Adrenal gland (tissue), 9 donors: ENCODE measurements at regions not wholly inside any gene's neighbourhood (a gene's known extent, or its start where the extent isn't known, plus 50 kb on each side); places are given as distances from the start of the nearest gene placed in this dataset.

Source experiments
- DNase-seq, 7 donors: peaks; one replicate each; pipeline ENCODE4 v3.0.0-alpha.2; 2019 to 2020
- H3K27ac ChIP-seq, 5 donors: fragments of 200-600 bp; sonication (generic) in 4 of 5; 1 replicate in 3 of 5; 2 replicates in 2 of 5; pipeline versions ENCODE4 v1.5.1 to v1.8.0; 2016 to 2020; ENCODE audit warnings: mild to moderate bottlenecking in 1 of 5
- H3K27me3 ChIP-seq: fragments of 200-600 bp; 2 replicates; pipeline ENCODE4 v1.8.0; 2021
- H3K36me3 ChIP-seq, 2 donors: fragments of 200-600 bp; replicated peaks in 1 of 2; 1 replicate in 1 of 2; 2 replicates in 1 of 2; pipeline versions ENCODE4 v1.5.1 to v1.8.0; 2018 to 2022
- H3K4me1 ChIP-seq, 2 donors: fragments of 200-600 bp; replicated peaks in 1 of 2; 1 replicate in 1 of 2; 2 replicates in 1 of 2; pipeline versions ENCODE4 v1.5.1 to v1.8.0; 2018 to 2021
- H3K4me3 ChIP-seq, 4 donors: fragments of 200-600 bp; sonication (generic) in 3 of 4; one replicate each; pipeline ENCODE4 v1.5.1; 2016 to 2018
- H3K9me3 ChIP-seq, 3 donors: fragments of 200-600 bp; sonication (generic) in 1 of 3; replicated peaks in 1 of 3; 1 replicate in 2 of 3; 2 replicates in 1 of 3; pipeline versions ENCODE4 v1.5.1 to v1.8.0; 2016 to 2021
- POLR2A ChIP-seq, 2 donors: fragments of 450-650 bp; IDR thresholded peaks; one replicate each; pipeline ENCODE4 v1.6.1; 2017; ENCODE audit warnings: antibody characterized with exemption in 2 of 2, mild to moderate bottlenecking in 2 of 2, moderate library complexity in 1 of 2
- WGBS, 4 donors: extraction: QIAGEN DNeasy Blood & Tissue Kit in 2 of 4; methylation state at CpG; one replicate each; pipeline versions ENCODE4 v1.1.5 to v1.1.7; 2013 to 2017; 5-methylcytosine and 5-hydroxymethylcytosine counted together
- intact Hi-C, 2 donors: fragments of 100-400 bp; cut with DNase I; formaldehyde crosslinking; loops; one replicate each; pipeline versions ENCODE4 v1.14.1 to v1.15.0; 2022 to 2023
- TF ChIP-seq, protein P1 (sequence below), 6 experiments: fragments of 450-650 bp in 4 of 6; fragments of 200-600 bp in 2 of 6; sonication (generic) in 1 of 6; IDR thresholded peaks; 1 replicate in 5 of 6; 2 replicates in 1 of 6; pipeline versions ENCODE4 v1.5.1 to v1.8.0; 2016 to 2021; ENCODE audit warnings: antibody characterized with exemption in 6 of 6, mild to moderate bottlenecking in 2 of 6, moderate library complexity in 1 of 6
- donor health status: healthy with polysubstance abuse.
- donor health status: Bipolar disorder and iron deficiency.
- donor health status: DM: yes; HTN: yes; CAD: no.
- donor health status: DM: no; HTN: no; CAD: no.
- donor health status: DM: no; HTN: no; CAD: no.

- DNase-seq = no peak
- Histone ChIP-seq H3K27me3 (no peaks in the 10 kb centered on the region), H3K4me3 (no peak overlapping the region), H3K27ac (no peak overlapping the region), H3K36me3 (no peaks in the 10 kb centered on the region), H3K9me3 (no peaks in the 10 kb centered on the region), H3K4me1 (peaks cover 0 to 4% of the 10 kb centered on the region in 2 donors)
- WGBS, 4 donors = 85 to 90% (median 87%) methylated on average over 9 of the region's 9 CpGs
- intact Hi-C loops = no loop called here
- TF ChIP-seq, protein P1, sequence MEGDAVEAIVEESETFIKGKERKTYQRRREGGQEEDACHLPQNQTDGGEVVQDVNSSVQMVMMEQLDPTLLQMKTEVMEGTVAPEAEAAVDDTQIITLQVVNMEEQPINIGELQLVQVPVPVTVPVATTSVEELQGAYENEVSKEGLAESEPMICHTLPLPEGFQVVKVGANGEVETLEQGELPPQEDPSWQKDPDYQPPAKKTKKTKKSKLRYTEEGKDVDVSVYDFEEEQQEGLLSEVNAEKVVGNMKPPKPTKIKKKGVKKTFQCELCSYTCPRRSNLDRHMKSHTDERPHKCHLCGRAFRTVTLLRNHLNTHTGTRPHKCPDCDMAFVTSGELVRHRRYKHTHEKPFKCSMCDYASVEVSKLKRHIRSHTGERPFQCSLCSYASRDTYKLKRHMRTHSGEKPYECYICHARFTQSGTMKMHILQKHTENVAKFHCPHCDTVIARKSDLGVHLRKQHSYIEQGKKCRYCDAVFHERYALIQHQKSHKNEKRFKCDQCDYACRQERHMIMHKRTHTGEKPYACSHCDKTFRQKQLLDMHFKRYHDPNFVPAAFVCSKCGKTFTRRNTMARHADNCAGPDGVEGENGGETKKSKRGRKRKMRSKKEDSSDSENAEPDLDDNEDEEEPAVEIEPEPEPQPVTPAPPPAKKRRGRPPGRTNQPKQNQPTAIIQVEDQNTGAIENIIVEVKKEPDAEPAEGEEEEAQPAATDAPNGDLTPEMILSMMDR (IDR thresholded peaks at IDR 0.05) = no peak
- TF ChIP-seq POLR2A (IDR thresholded peaks at IDR 0.05) = no peak
Observed at GRCh38 chr4:181766061-181766548, 477.1 kb upstream of the TENM3 start.

GRCh38 chr4:181770971-181771370 is 472.2 kb upstream of the TENM3 start:
- H3K4me1 ChIP-seq = no peaks in the 10 kb centered on the region
- DNase-seq = no peak
- no peaks in the 10 kb centered on the region for H3K36me3 ChIP-seq
- H3K27ac ChIP-seq = no peak overlapping the region
- no peak for TF ChIP-seq POLR2A (IDR thresholded peaks at IDR 0.05)
- TF ChIP-seq, protein P1 (IDR thresholded peaks at IDR 0.05) = no peak
- no peaks in the 10 kb centered on the region for H3K27me3 ChIP-seq
- H3K4me3 ChIP-seq = no peak overlapping the region
- WGBS, 4 donors = 92 to 94% (median 94%) methylated on average over 1 of the region's 1 CpG
- intact Hi-C loops = no loop called here
- no peaks in the 10 kb centered on the region for H3K9me3 ChIP-seq

DNA sequence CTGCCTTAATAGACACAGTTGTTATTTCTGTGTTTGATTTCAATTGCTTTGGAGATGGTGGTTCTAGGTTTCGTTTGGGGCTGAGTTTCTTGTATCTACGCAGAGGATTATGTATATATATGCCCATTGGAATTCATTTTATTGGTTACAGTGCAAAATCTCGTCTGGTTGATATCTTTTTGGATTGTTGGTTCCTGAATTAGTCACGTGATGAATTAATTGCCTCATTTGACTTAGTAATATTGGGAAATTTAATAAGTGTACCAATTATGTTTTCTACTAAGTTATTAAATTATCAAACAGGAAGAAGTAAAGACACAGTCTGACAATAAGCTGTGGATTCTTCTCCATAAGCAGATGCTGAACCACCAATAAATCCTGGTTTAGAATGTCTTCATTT is 467.9 kb upstream of the TENM3 start:
- H3K4me3 ChIP-seq = no peak overlapping the region
- no peaks in the 10 kb centered on the region for H3K9me3 ChIP-seq
- no peaks in the 10 kb centered on the region for H3K4me1 ChIP-seq
- 76 to 84% (median 83%) methylated on average over 4 of the region's 4 CpGs for WGBS, 4 donors
- intact Hi-C loops = no loop called here
- no peak for TF ChIP-seq POLR2A (IDR thresholded peaks at IDR 0.05)
- TF ChIP-seq, protein P1 (IDR thresholded peaks at IDR 0.05) = no peak
- no peak for DNase-seq
- no peaks in the 10 kb centered on the region for H3K27me3 ChIP-seq
- H3K27ac ChIP-seq = no peak overlapping the region
- no peaks in the 10 kb centered on the region for H3K36me3 ChIP-seq

GRCh38 chr4:181776264-181777054 is 466.7 kb upstream of the TENM3 start:
- intact Hi-C loops = no loop called here
- Histone ChIP-seq H3K4me3 (no peak overlapping the region), H3K27ac (no peak overlapping the region), H3K9me3 (no peaks in the 10 kb centered on the region), H3K4me1 (no peaks in the 10 kb centered on the region), H3K36me3 (no peaks in the 10 kb centered on the region), H3K27me3 (no peaks in the 10 kb centered on the region)
- no peak for DNase-seq
- WGBS, 4 donors = 82 to 87% (median 85%) methylated on average over 5 of the region's 5 CpGs
- no peak for TF ChIP-seq POLR2A (IDR thresholded peaks at IDR 0.05)
- TF ChIP-seq, protein P1 (IDR thresholded peaks at IDR 0.05) = no peak
